Thyroid gland (tissue), 4 donors: ENCODE measurements at regions not wholly inside any gene's neighbourhood (a gene's known extent, or its start where the extent isn't known, plus 50 kb on each side); places are given as distances from the start of the nearest gene placed in this dataset.

Source experiments
- POLR2A ChIP-seq, 2 donors: fragments of 450-650 bp; IDR thresholded peaks; one replicate each; pipeline ENCODE4 v1.6.1; 2017; ENCODE audit warnings: antibody characterized with exemption in 2 of 2, mild to moderate bottlenecking in 2 of 2, moderate library complexity in 1 of 2
- TF ChIP-seq, protein P1 (sequence below), 6 experiments: fragments of 200-600 bp in 3 of 6; fragments of 450-650 bp in 3 of 6; sonication (generic) in 3 of 6; IDR thresholded peaks; one replicate each; pipeline ENCODE4 v1.5.1; 2016 to 2019; ENCODE audit warnings: antibody characterized with exemption in 6 of 6, mild to moderate bottlenecking in 2 of 6, inconsistent platforms in 1 of 6, moderate library complexity in 1 of 6

DNA sequence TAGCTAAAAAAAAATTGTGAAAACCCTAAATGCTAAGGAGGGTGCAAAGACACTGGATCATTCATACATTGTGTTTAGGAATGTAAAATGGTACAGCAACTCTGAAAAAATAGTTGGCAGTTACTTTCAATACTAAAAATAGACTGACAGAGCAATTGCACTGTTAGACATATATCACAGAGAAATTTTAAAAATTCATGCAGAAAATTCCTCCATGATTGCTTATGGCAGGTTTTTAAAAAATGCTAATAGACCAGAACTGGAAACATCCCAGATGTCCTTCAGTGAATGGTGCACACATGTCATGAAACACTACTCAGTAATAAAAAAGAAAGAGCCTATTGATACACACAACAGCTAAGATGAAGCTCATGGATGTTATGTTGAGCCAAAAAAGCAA, 349.8 kb upstream of the DAB2 start:
- TF ChIP-seq, protein P1, sequence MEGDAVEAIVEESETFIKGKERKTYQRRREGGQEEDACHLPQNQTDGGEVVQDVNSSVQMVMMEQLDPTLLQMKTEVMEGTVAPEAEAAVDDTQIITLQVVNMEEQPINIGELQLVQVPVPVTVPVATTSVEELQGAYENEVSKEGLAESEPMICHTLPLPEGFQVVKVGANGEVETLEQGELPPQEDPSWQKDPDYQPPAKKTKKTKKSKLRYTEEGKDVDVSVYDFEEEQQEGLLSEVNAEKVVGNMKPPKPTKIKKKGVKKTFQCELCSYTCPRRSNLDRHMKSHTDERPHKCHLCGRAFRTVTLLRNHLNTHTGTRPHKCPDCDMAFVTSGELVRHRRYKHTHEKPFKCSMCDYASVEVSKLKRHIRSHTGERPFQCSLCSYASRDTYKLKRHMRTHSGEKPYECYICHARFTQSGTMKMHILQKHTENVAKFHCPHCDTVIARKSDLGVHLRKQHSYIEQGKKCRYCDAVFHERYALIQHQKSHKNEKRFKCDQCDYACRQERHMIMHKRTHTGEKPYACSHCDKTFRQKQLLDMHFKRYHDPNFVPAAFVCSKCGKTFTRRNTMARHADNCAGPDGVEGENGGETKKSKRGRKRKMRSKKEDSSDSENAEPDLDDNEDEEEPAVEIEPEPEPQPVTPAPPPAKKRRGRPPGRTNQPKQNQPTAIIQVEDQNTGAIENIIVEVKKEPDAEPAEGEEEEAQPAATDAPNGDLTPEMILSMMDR (IDR thresholded peaks at IDR 0.05) = no peak
- TF ChIP-seq POLR2A (IDR thresholded peaks at IDR 0.05) = no peak
